NCI-H82 (cell line): ENCODE measurements at regions not wholly inside any gene's neighbourhood (a gene's known extent, or its start where the extent isn't known, plus 50 kb on each side); places are given as distances from the start of the nearest gene placed in this dataset.
"Not testable (repeated sequence)": the region's sequence is repeated elsewhere in the genome, so short reads cannot be mapped to it uniquely, and the experiment has no call there.

Experiments used
- DNase-seq: peaks from one replicate; lab custom pipeline; 2025; lab: John Stamatoyannopoulos, UW

GRCh38 chr19:28736528-28736927 lies 476.4 kb downstream of the UQCRFS1 start:
- no peak for DNase-seq

GRCh38 chr19:28731577-28731976 lies 481.4 kb downstream of the UQCRFS1 start:
- no peak for DNase-seq

GRCh38 chr19:28730791-28731512 lies 482.0 kb downstream of the UQCRFS1 start:
- DNase-seq = no peak

GRCh38 chr19:28727480-28728159 lies 485.3 kb downstream of the UQCRFS1 start:
- DNase-seq = no peak

- no peak for DNase-seq
Measured at GRCh38 chr19:28726533-28727479, 486.1 kb downstream of the UQCRFS1 start.

- no peak for DNase-seq
Measured at GRCh38 chr19:28718909-28719308, 494.0 kb downstream of the UQCRFS1 start.

GRCh38 chr19:28715157-28715556 lies 497.8 kb downstream of the UQCRFS1 start:
- no peak for DNase-seq

GRCh38 chr19:28711411-28711810 lies 501.5 kb downstream of the UQCRFS1 start:
- DNase-seq = no peak

GRCh38 chr19:28710278-28710677 lies 502.7 kb downstream of the UQCRFS1 start:
- DNase-seq = peak; percentile 77

- no peak for DNase-seq
Measured at GRCh38 chr19:28706693-28707092, 506.3 kb downstream of the UQCRFS1 start.

GRCh38 chr19:28705008-28705407 lies 507.9 kb downstream of the UQCRFS1 start:
- peak; percentile 10 for DNase-seq

- no peak for DNase-seq
Measured at GRCh38 chr19:28703400-28703956, 509.5 kb downstream of the UQCRFS1 start.

GRCh38 chr19:28701491-28701890 lies 511.5 kb downstream of the UQCRFS1 start:
- DNase-seq = no peak

GRCh38 chr19:28700176-28700575 lies 512.8 kb downstream of the UQCRFS1 start:
- no peak for DNase-seq

- DNase-seq = no peak
Measured at GRCh38 chr19:28697308-28697707, 515.6 kb downstream of the UQCRFS1 start.

GRCh38 chr19:28694812-28695211 lies 518.1 kb downstream of the UQCRFS1 start:
- no peak for DNase-seq

- DNase-seq = no peak
Measured at GRCh38 chr19:28691683-28692082, 521.3 kb downstream of the UQCRFS1 start.

- not testable (repeated sequence) for DNase-seq
Measured at GRCh38 chr19:28689464-28689863, 523.5 kb downstream of the UQCRFS1 start.

GRCh38 chr19:28687296-28687695 lies 525.7 kb downstream of the UQCRFS1 start:
- DNase-seq = no peak

- no peak for DNase-seq
Measured at GRCh38 chr19:28686756-28687155, 526.2 kb downstream of the UQCRFS1 start.

- DNase-seq = no peak
Measured at GRCh38 chr19:28685802-28686201, 527.1 kb downstream of the UQCRFS1 start.

GRCh38 chr19:28685077-28685476 lies 527.9 kb downstream of the UQCRFS1 start:
- DNase-seq = not testable (repeated sequence)
